Esophagus muscularis mucosa (tissue), 3 donors: ENCODE measurements at regions not wholly inside any gene's neighbourhood (a gene's known extent, or its start where the extent isn't known, plus 50 kb on each side); places are given as distances from the start of the nearest gene placed in this dataset.

ENCODE experiments used
- EP300 ChIP-seq: sonication (generic); formaldehyde crosslinking; IDR thresholded peaks from one replicate; pipeline ENCODE4 v1.6.1; 2017; ENCODE audit warnings: antibody characterized with exemption
- TF ChIP-seq, protein P1 (sequence below), 3 experiments: fragments of 200-600 bp in 2 of 3; fragments of 450-650 bp in 1 of 3; sonication (generic) in 2 of 3; IDR thresholded peaks; one replicate each; pipeline ENCODE4 v1.5.1; 2017 to 2019; ENCODE audit warnings: antibody characterized with exemption in 3 of 3, mild to moderate bottlenecking in 2 of 3, moderate library complexity in 1 of 3

DNA sequence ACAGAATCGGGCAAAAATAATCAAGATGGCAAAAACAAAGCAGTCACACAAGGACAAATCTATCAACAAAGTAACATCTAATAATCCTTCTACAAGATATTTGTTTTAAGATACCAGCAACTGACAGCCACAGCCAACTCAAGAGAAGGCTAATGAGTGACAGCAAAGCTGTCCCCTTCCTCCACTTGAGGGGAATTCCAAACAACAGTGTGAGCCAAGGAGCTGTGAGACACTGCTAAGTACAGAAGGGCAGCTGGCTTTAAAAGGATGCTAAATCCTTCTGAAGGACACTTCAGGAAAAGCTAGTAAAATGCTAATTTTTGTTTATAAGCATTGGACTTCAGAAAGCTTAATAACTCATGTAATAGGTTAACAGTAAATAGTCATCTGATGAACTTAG lies 120.3 kb upstream of the GOLGA8J start:
- TF ChIP-seq, protein P1, sequence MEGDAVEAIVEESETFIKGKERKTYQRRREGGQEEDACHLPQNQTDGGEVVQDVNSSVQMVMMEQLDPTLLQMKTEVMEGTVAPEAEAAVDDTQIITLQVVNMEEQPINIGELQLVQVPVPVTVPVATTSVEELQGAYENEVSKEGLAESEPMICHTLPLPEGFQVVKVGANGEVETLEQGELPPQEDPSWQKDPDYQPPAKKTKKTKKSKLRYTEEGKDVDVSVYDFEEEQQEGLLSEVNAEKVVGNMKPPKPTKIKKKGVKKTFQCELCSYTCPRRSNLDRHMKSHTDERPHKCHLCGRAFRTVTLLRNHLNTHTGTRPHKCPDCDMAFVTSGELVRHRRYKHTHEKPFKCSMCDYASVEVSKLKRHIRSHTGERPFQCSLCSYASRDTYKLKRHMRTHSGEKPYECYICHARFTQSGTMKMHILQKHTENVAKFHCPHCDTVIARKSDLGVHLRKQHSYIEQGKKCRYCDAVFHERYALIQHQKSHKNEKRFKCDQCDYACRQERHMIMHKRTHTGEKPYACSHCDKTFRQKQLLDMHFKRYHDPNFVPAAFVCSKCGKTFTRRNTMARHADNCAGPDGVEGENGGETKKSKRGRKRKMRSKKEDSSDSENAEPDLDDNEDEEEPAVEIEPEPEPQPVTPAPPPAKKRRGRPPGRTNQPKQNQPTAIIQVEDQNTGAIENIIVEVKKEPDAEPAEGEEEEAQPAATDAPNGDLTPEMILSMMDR (IDR thresholded peaks at IDR 0.05) = no peak
- TF ChIP-seq EP300 = no peak
